H1 (cell line): ENCODE measurements at regions not wholly inside any gene's neighbourhood (a gene's known extent, or its start where the extent isn't known, plus 50 kb on each side); places are given as distances from the start of the nearest gene placed in this dataset.

Experiments used
- RAD21 ChIP-seq, 2 experiments: IDR thresholded peaks in 1 of 2; conservative IDR thresholded peaks in 1 of 2; 2 replicates each; pipeline ENCODE4 v1.6.1; 2011; ENCODE audit warnings: low read depth in 2 of 2, low read length in 2 of 2, improper control_type of control experiment in 1 of 2, inconsistent platforms in 1 of 2, mild to moderate bottlenecking in 1 of 2, moderate library complexity in 1 of 2
- TF ChIP-seq, protein P1 (sequence below): fragments of 300-600 bp; sonication (generic); IDR thresholded peaks from 2 replicates; pipeline ENCODE4 v1.7.1; 2012; ENCODE audit warnings: low read length, moderate library complexity, mild to moderate bottlenecking, inconsistent platforms; ENCODE audit not compliant: insufficient replicate concordance
- TF ChIP-seq, protein P2 (sequence below), 3 experiments: IDR thresholded peaks; 1 replicate in 2 of 3; 2 replicates in 1 of 3; pipeline versions ENCODE4 v1.5.1 to v1.6.1; 2011; ENCODE audit warnings: low read length in 3 of 3, mild to moderate bottlenecking in 3 of 3, inconsistent platforms in 2 of 3, low read depth in 1 of 3, moderate library complexity in 1 of 3; ENCODE audit not compliant: insufficient read depth in 1 of 3; ENCODE audit errors: control extremely low read depth in 1 of 3

GRCh38 chr2:237165405-237166276, 80.0 kb downstream of the COPS8 start (continued):
- TF ChIP-seq, protein P1, sequence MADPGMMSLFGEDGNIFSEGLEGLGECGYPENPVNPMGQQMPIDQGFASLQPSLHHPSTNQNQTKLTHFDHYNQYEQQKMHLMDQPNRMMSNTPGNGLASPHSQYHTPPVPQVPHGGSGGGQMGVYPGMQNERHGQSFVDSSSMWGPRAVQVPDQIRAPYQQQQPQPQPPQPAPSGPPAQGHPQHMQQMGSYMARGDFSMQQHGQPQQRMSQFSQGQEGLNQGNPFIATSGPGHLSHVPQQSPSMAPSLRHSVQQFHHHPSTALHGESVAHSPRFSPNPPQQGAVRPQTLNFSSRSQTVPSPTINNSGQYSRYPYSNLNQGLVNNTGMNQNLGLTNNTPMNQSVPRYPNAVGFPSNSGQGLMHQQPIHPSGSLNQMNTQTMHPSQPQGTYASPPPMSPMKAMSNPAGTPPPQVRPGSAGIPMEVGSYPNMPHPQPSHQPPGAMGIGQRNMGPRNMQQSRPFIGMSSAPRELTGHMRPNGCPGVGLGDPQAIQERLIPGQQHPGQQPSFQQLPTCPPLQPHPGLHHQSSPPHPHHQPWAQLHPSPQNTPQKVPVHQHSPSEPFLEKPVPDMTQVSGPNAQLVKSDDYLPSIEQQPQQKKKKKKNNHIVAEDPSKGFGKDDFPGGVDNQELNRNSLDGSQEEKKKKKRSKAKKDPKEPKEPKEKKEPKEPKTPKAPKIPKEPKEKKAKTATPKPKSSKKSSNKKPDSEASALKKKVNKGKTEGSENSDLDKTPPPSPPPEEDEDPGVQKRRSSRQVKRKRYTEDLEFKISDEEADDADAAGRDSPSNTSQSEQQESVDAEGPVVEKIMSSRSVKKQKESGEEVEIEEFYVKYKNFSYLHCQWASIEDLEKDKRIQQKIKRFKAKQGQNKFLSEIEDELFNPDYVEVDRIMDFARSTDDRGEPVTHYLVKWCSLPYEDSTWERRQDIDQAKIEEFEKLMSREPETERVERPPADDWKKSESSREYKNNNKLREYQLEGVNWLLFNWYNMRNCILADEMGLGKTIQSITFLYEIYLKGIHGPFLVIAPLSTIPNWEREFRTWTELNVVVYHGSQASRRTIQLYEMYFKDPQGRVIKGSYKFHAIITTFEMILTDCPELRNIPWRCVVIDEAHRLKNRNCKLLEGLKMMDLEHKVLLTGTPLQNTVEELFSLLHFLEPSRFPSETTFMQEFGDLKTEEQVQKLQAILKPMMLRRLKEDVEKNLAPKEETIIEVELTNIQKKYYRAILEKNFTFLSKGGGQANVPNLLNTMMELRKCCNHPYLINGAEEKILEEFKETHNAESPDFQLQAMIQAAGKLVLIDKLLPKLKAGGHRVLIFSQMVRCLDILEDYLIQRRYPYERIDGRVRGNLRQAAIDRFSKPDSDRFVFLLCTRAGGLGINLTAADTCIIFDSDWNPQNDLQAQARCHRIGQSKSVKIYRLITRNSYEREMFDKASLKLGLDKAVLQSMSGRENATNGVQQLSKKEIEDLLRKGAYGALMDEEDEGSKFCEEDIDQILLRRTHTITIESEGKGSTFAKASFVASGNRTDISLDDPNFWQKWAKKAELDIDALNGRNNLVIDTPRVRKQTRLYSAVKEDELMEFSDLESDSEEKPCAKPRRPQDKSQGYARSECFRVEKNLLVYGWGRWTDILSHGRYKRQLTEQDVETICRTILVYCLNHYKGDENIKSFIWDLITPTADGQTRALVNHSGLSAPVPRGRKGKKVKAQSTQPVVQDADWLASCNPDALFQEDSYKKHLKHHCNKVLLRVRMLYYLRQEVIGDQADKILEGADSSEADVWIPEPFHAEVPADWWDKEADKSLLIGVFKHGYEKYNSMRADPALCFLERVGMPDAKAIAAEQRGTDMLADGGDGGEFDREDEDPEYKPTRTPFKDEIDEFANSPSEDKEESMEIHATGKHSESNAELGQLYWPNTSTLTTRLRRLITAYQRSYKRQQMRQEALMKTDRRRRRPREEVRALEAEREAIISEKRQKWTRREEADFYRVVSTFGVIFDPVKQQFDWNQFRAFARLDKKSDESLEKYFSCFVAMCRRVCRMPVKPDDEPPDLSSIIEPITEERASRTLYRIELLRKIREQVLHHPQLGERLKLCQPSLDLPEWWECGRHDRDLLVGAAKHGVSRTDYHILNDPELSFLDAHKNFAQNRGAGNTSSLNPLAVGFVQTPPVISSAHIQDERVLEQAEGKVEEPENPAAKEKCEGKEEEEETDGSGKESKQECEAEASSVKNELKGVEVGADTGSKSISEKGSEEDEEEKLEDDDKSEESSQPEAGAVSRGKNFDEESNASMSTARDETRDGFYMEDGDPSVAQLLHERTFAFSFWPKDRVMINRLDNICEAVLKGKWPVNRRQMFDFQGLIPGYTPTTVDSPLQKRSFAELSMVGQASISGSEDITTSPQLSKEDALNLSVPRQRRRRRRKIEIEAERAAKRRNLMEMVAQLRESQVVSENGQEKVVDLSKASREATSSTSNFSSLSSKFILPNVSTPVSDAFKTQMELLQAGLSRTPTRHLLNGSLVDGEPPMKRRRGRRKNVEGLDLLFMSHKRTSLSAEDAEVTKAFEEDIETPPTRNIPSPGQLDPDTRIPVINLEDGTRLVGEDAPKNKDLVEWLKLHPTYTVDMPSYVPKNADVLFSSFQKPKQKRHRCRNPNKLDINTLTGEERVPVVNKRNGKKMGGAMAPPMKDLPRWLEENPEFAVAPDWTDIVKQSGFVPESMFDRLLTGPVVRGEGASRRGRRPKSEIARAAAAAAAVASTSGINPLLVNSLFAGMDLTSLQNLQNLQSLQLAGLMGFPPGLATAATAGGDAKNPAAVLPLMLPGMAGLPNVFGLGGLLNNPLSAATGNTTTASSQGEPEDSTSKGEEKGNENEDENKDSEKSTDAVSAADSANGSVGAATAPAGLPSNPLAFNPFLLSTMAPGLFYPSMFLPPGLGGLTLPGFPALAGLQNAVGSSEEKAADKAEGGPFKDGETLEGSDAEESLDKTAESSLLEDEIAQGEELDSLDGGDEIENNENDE: no peak
- TF ChIP-seq, protein P2, sequence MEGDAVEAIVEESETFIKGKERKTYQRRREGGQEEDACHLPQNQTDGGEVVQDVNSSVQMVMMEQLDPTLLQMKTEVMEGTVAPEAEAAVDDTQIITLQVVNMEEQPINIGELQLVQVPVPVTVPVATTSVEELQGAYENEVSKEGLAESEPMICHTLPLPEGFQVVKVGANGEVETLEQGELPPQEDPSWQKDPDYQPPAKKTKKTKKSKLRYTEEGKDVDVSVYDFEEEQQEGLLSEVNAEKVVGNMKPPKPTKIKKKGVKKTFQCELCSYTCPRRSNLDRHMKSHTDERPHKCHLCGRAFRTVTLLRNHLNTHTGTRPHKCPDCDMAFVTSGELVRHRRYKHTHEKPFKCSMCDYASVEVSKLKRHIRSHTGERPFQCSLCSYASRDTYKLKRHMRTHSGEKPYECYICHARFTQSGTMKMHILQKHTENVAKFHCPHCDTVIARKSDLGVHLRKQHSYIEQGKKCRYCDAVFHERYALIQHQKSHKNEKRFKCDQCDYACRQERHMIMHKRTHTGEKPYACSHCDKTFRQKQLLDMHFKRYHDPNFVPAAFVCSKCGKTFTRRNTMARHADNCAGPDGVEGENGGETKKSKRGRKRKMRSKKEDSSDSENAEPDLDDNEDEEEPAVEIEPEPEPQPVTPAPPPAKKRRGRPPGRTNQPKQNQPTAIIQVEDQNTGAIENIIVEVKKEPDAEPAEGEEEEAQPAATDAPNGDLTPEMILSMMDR (IDR thresholded peaks at IDR 0.05; ENCODE audit: control extremely low read depth in 1 of 3, insufficient read depth in 1 of 3, low read depth in 1 of 3, low read length in 3 of 3): peak; percentile 32 to 85 (median 83)
- TF ChIP-seq RAD21 (IDR thresholded peaks at IDR 0.05 in 1 of 2, conservative IDR thresholded peaks at IDR 0.05 in 1 of 2; ENCODE audit: low read depth in 2 of 2, low read length in 2 of 2): peak; percentile 78 to 85
